ENCODE measurements at regions not wholly inside any gene's neighbourhood (a gene's known extent, or its start where the extent isn't known, plus 50 kb on each side); places are given as distances from the start of the nearest gene placed in this dataset.

DNA sequence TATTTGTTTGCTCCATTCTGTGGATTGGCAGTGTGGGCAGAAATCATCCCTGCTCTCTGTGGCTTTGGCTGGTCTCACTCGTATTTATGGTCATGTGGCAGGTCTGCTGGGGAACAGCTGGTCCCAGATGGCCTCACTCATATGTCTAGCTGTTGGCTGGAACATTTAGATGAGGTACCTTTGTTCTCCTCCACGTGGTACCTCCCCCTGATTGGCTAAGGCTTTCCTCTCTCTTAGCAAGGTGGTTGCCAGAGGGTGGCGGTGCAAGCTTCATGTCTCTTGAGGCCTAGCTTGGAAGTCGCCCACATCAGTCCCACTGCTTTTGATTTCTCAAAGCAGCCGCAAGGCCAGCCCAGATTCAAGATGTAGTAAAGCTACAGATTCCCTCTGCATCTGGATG is 348.5 kb upstream of the BTBD3 start:
- 61% methylated on average over 5 of the region's 5 CpGs; no CpG with 5 or more reads in 1 of the 2 experiments for WGBS, 2 experiments (ENCODE audit: extremely low coverage in 1 of 2, insufficient coverage in 1 of 2, insufficient read length in 1 of 2, insufficient replicate concordance in 2 of 2, low coverage in 1 of 2, low lambda C conversion rate in 2 of 2, missing lambda C conversion rate in 1 of 2)
- FAIRE-seq: peak; percentile 66
- CTCF ChIA-PET (ENCODE audit: partially characterized antibody): interaction anchor here (0.9 to 1.4 kb wide), 5 partner anchors 9 to 33 kb away, joined by 3 to 7 read pairs (median 4); no protein-coding TSS in a partner anchor

More for the DNA sequence above, 348.5 kb upstream of the BTBD3 start:
- Histone ChIP-seq H4K91ac (replicated peaks; ENCODE audit: insufficient read length, low read length) (peak overlapping the region; percentile 60), H3K56ac (replicated peaks; ENCODE audit: insufficient read length, low read depth, low read length) (no peak overlapping the region), H3K4me3 (ENCODE audit: extremely low read depth in 1 of 4, insufficient read depth in 2 of 4, low read depth in 3 of 4, low read length in 4 of 4) (no peak overlapping the region), H3K18ac (ENCODE audit: extremely low read depth, low read length) (no peak overlapping the region), H3K27me3 (replicated peaks in 1 of 4; ENCODE audit: control insufficient read depth in 3 of 4, extremely low read depth in 1 of 4, insufficient read depth in 3 of 4, low read length in 3 of 4) (no peaks in the 10 kb centered on the region), H2BK120ac (replicated peaks; ENCODE audit: low read depth, low read length) (no peak overlapping the region), H3K4me1 (replicated peaks in 1 of 4; ENCODE audit: control insufficient read depth in 3 of 4, insufficient read depth in 4 of 4, low read length in 3 of 4) (no peaks in the 10 kb centered on the region), H3K14ac (ENCODE audit: insufficient read length) (no peak overlapping the region), H3K79me1 (ENCODE audit: low read depth, low read length) (no peaks in the 10 kb centered on the region), H3K27ac (ENCODE audit: low read depth, low read length) (no peak overlapping the region), H2BK5ac (ENCODE audit: low read depth, low read length) (no peak overlapping the region), H3K23me2 (ENCODE audit: low read depth, low read length) (no peaks in the 10 kb centered on the region), H2BK15ac (ENCODE audit: low read length) (no peak overlapping the region), H2AFZ (ENCODE audit: low read length) (peak overlapping the region; percentile 98), H3K79me2 (ENCODE audit: control insufficient read depth in 1 of 2, insufficient read depth in 2 of 2, low read length in 2 of 2) (no peaks in the 10 kb centered on the region), H4K20me1 (replicated peaks in 1 of 2; ENCODE audit: control insufficient read depth in 1 of 2, insufficient read depth in 2 of 2, low read length in 2 of 2) (no peaks in the 10 kb centered on the region), H4K8ac (ENCODE audit: extremely low read depth, insufficient read depth, low read length) (no peak overlapping the region), H3K9ac (replicated peaks in 1 of 4; ENCODE audit: extremely low read depth in 1 of 4, low read depth in 3 of 4, low read length in 3 of 4) (no peak overlapping the region), H3K23ac (ENCODE audit: insufficient read length) (no peak overlapping the region), H2AK5ac (ENCODE audit: low read depth, low read length) (no peak overlapping the region), H3K4me2 (ENCODE audit: insufficient read depth in 1 of 2, low read depth in 2 of 2, low read length in 2 of 2) (no peak overlapping the region), H3K36me3 (ENCODE audit: control insufficient read depth in 2 of 4, insufficient read depth in 4 of 4, low read length in 3 of 4) (no peaks in the 10 kb centered on the region), H2BK12ac (ENCODE audit: low read depth, low read length) (no peak overlapping the region), H2BK20ac (ENCODE audit: low read length) (no peak overlapping the region), H3K4ac (replicated peaks; ENCODE audit: insufficient read length, low read depth, low read length) (no peak overlapping the region), H4K5ac (ENCODE audit: insufficient read length, low read depth, low read length) (peak overlapping the region; percentile 72), H3K9me3 (ENCODE audit: insufficient read depth in 2 of 2, low read depth in 1 of 2, low read length in 1 of 2) (no peaks in the 10 kb centered on the region)
- TF ChIP-seq SRF (IDR thresholded peaks at IDR 0.05; ENCODE audit: low read depth, low read length) (no peak), POLR2AphosphoS5 (IDR thresholded peaks at IDR 0.05; ENCODE audit: low read depth, low read length) (no peak), RAD21 (IDR thresholded peaks at IDR 0.05 in 1 of 2, conservative IDR thresholded peaks at IDR 0.05 in 1 of 2; ENCODE audit: low read depth in 2 of 2, low read length in 2 of 2) (peak; percentile 56 to 68)
- TF ChIP-seq, protein P1, sequence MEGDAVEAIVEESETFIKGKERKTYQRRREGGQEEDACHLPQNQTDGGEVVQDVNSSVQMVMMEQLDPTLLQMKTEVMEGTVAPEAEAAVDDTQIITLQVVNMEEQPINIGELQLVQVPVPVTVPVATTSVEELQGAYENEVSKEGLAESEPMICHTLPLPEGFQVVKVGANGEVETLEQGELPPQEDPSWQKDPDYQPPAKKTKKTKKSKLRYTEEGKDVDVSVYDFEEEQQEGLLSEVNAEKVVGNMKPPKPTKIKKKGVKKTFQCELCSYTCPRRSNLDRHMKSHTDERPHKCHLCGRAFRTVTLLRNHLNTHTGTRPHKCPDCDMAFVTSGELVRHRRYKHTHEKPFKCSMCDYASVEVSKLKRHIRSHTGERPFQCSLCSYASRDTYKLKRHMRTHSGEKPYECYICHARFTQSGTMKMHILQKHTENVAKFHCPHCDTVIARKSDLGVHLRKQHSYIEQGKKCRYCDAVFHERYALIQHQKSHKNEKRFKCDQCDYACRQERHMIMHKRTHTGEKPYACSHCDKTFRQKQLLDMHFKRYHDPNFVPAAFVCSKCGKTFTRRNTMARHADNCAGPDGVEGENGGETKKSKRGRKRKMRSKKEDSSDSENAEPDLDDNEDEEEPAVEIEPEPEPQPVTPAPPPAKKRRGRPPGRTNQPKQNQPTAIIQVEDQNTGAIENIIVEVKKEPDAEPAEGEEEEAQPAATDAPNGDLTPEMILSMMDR (IDR thresholded peaks at IDR 0.05; ENCODE audit: control extremely low read depth in 1 of 3, insufficient read depth in 1 of 3, low read depth in 1 of 3, low read length in 3 of 3): peak in 2 of 3 experiments; percentile 29 to 62; a peak in 3 of 4 replicates
- TF ChIP-seq, protein P2, sequence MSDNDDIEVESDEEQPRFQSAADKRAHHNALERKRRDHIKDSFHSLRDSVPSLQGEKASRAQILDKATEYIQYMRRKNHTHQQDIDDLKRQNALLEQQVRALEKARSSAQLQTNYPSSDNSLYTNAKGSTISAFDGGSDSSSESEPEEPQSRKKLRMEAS (IDR thresholded peaks at IDR 0.05): peak; percentile 66
- TF ChIP-seq, protein P3, sequence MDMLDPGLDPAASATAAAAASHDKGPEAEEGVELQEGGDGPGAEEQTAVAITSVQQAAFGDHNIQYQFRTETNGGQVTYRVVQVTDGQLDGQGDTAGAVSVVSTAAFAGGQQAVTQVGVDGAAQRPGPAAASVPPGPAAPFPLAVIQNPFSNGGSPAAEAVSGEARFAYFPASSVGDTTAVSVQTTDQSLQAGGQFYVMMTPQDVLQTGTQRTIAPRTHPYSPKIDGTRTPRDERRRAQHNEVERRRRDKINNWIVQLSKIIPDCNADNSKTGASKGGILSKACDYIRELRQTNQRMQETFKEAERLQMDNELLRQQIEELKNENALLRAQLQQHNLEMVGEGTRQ (IDR thresholded peaks at IDR 0.05; ENCODE audit: low read length): peak; percentile 21; the same call in 1 of the 2 replicates
- POLR2A ChIA-PET (ENCODE audit: partially characterized antibody): no interaction called here
- peak; percentile 39 to 53 for DNase-seq (ENCODE audit: low read depth in 1 of 2, low spot score in 2 of 2)

Data from H1 (cell line).